GM19397 (cell line): ENCODE measurements at regions not wholly inside any gene's neighbourhood (a gene's known extent, or its start where the extent isn't known, plus 50 kb on each side); places are given as distances from the start of the nearest gene placed in this dataset.
"Not testable (repeated sequence)": the region's sequence is repeated elsewhere in the genome, so short reads cannot be mapped to it uniquely, and the experiment has no call there.

ENCODE experiments used
- ATAC-seq: cut with Tn5 transposase; IDR thresholded peaks from one replicate; pipeline ENCODE4 v1.9.1; 2021; ENCODE audit warnings: mild to moderate bottlenecking, moderate library complexity; ENCODE audit not compliant: unreplicated experiment

GRCh38 chr10:27390681-27391080 lies 113.4 kb upstream of the RAB18 start:
- no peak for ATAC-seq

GRCh38 chr10:27388761-27389399 lies 115.2 kb upstream of the RAB18 start:
- ATAC-seq = no peak

GRCh38 chr10:27383595-27384542 lies 120.2 kb upstream of the RAB18 start:
- no peak for ATAC-seq

GRCh38 chr10:27382176-27382575 lies 121.9 kb upstream of the RAB18 start:
- ATAC-seq = no peak

- no peak for ATAC-seq
Observed at GRCh38 chr10:27380929-27381358, 123.2 kb upstream of the RAB18 start.

- ATAC-seq = not testable (repeated sequence)
Observed at GRCh38 chr10:27379041-27379440, 125.1 kb upstream of the RAB18 start.

- ATAC-seq = no peak
Observed at GRCh38 chr10:27373566-27374160, 130.4 kb upstream of the RAB18 start.

- ATAC-seq = no peak
Observed at GRCh38 chr10:27372095-27372494, 131.5 kb upstream of the ACBD5 start.

GRCh38 chr10:27371375-27371774 lies 130.8 kb upstream of the ACBD5 start:
- ATAC-seq = not testable (repeated sequence)

- ATAC-seq = no peak
Observed at GRCh38 chr10:27369880-27370279, 129.3 kb upstream of the ACBD5 start.

GRCh38 chr10:27368706-27369105 lies 128.1 kb upstream of the ACBD5 start:
- no peak for ATAC-seq

- no peak for ATAC-seq
Observed at GRCh38 chr10:27366769-27367168, 126.2 kb upstream of the ACBD5 start.

- ATAC-seq = no peak
Observed at GRCh38 chr10:27364028-27364427, 123.4 kb upstream of the ACBD5 start.

GRCh38 chr10:27360581-27361172 lies 120.1 kb upstream of the ACBD5 start:
- ATAC-seq = peak; percentile 92

- no peak for ATAC-seq
Observed at GRCh38 chr10:27359792-27360355, 119.3 kb upstream of the ACBD5 start.

GRCh38 chr10:27356738-27357137 lies 116.1 kb upstream of the ACBD5 start:
- ATAC-seq = no peak

GRCh38 chr10:27355918-27356573 lies 115.4 kb upstream of the ACBD5 start:
- ATAC-seq = no peak

- peak; percentile 97 for ATAC-seq
Observed at GRCh38 chr10:27354643-27355270, 114.2 kb upstream of the ACBD5 start.

- not testable (repeated sequence) for ATAC-seq
Observed at GRCh38 chr10:27354100-27354499, 113.5 kb upstream of the ACBD5 start.

GRCh38 chr10:27349987-27350386 lies 109.4 kb upstream of the ACBD5 start:
- no peak for ATAC-seq
